NOMO-1 treated with dmso at 0.1 percent for 144 hours (cell line): ENCODE measurements at regions not wholly inside any gene's neighbourhood (a gene's known extent, or its start where the extent isn't known, plus 50 kb on each side); places are given as distances from the start of the nearest gene placed in this dataset.
"Not testable (repeated sequence)": the region's sequence is repeated elsewhere in the genome, so short reads cannot be mapped to it uniquely, and the experiment has no call there.

ENCODE experiments used
- DNase-seq: peaks from one replicate; lab custom pipeline; 2025; ENCODE audit not compliant: unreplicated experiment; lab: John Stamatoyannopoulos, UW

DNA sequence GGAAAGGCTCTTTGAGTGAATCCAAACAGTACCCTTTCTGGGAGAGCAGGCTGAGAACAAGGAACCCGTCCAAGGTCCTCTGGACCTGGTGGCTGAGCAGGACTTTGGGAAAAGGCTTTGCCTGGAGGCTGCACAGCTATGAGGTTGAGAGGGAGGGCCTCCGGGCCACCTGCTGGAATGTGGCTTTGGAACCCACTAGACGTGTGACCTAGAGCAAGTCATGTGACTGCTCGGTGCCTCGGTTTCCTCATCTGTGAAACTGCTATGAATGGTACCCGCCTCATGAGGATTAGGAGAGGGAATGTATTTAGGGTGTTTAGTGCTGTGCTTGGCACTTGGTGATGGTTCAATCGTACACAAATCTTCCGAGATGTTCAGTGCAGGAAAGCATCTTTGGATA lies 50.4 kb downstream of the HAPSTR1 start:
- DNase-seq, result no peak

DNA sequence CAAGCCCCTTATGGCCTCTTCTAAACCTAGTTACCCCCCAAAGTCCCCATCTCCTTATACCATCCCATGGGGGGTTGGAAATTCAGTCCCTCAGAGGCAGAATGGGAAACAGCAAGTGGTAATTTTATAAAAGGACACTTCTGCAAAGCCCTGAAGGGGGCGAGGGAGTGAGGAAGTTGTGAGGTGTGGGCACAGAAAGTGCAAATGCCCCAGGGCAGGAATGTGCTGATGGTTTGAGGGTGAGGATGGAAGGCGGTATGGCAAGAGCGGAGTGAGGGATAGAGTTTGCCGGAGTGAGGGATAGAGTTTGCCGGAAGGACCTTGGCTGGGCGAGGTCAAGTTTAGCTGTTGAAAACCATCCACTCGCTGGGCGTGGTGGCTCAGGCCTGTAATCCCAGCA lies 52.7 kb downstream of the HAPSTR1 start:
- no peak for DNase-seq

GRCh38 chr16:9148374-9149015 lies 57.1 kb downstream of the HAPSTR1 start:
- DNase-seq, result no peak

DNA sequence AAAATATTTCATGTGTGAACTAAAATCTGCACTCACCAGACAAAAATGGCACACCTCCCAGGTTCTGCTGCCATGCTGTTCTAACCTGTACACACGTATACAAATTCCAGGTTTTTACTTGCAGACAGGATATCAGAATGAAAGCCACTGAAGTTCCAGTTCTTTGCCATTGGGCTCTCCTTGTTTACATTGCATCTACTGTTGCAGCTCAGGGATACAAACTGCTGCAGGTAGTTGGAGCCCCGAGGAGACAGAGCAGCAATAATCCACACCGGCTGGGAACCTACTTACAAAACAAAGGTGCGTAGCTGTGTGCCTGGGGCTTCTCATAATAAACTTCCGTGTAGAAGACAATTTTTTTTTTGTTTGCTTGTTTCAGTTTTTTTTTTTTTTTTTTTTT lies 59.6 kb downstream of the HAPSTR1 start:
- no peak for DNase-seq

DNA sequence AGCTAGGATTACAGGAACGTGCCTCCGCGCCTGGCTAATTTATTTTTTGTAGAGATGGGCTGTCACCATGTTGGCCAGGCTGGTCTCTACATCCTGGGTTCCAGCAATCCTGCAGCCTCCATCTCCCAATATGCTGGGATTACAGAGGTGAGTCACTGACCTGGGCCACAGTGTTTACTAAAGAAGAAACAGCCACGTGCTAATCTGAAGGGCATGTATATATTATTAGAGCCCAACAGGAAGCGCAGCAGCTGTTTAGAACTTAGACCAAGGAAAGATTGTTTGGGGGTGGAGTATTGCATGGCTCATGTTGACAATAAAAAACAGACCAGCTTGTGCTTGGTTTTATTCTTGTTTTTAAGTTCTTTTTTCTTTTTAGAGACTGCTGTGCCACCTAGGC lies 60.2 kb downstream of the HAPSTR1 start:
- DNase-seq, result no peak

- no peak for DNase-seq
Measured at GRCh38 chr16:9152649-9153501, 61.4 kb downstream of the HAPSTR1 start.

GRCh38 chr16:9153502-9153864 lies 62.0 kb downstream of the HAPSTR1 start:
- DNase-seq, result no peak

DNA sequence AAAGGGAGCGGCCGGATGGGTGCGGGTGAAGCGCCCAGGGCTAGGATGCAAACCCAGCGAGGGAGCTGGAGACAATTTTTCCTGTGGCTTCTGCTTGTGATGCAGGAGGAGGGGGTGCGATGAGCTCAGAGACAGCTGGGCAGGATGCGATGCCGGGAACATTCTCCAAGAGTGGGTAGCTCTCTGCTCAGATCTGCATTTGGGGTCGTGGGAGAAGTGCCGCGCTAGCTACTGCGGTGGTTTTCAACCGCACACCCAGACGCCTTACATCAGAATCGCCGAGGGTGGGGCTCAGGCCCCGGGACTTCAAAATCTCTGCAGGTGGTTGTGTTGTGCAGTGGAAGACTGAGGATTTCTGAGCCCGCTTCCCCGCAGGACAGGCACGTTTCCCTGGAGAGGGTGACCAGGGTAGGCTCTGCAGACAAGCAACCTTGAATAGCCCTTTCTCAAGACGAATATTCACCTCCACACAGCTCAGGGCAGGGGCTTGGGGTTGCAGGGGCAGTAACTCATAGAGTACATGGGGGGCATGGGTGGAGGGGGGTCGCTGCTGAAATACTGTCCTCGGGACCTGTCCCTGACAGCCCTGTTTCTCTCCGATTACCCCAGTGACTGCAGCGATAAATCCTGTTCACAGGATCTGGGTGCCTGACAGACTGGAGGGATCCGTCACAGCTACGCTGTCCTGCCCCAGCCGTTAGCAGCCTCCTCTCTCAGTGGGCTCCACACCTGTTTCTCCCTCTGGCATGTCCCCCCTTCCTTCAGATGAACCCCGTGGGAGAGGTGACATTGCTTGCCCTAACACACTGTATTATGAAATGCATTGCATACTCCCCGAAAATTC lies 63.3 kb downstream of the HAPSTR1 start:
- no peak for DNase-seq

GRCh38 chr16:9155871-9156270 lies 64.4 kb downstream of the HAPSTR1 start:
- DNase-seq, result no peak

- peak; percentile 5 for DNase-seq
Measured at GRCh38 chr16:9159839-9160550, 68.6 kb downstream of the HAPSTR1 start.

- DNase-seq, result no peak
Measured at GRCh38 chr16:9160551-9160911, 69.1 kb downstream of the HAPSTR1 start.

- no peak for DNase-seq
Measured at GRCh38 chr16:9165681-9166080, 74.2 kb downstream of the HAPSTR1 start.

- not testable (repeated sequence) for DNase-seq
Measured at GRCh38 chr16:9166326-9166993, 75.0 kb downstream of the HAPSTR1 start.

GRCh38 chr16:9169094-9169493 lies 77.7 kb downstream of the HAPSTR1 start:
- no peak for DNase-seq

DNA sequence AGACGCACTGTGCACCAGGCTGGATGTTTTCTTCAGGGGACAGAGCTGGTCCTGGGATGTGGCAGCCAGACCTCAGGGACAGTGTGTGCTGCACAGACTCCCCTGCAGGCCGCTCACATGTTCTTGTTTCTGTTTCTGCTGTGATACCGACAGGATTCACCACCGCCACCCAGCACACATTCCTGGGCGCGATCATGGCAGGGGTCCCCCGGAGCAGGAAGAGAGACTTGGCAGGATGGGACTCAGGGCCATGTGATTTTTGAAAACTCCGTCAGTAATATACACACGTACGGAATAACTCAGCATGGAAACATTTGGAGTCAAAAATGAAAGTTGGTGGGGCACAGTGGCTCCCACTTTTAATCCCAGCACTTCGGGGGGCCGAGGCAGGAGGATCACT lies 79.0 kb downstream of the HAPSTR1 start:
- DNase-seq, result no peak

DNA sequence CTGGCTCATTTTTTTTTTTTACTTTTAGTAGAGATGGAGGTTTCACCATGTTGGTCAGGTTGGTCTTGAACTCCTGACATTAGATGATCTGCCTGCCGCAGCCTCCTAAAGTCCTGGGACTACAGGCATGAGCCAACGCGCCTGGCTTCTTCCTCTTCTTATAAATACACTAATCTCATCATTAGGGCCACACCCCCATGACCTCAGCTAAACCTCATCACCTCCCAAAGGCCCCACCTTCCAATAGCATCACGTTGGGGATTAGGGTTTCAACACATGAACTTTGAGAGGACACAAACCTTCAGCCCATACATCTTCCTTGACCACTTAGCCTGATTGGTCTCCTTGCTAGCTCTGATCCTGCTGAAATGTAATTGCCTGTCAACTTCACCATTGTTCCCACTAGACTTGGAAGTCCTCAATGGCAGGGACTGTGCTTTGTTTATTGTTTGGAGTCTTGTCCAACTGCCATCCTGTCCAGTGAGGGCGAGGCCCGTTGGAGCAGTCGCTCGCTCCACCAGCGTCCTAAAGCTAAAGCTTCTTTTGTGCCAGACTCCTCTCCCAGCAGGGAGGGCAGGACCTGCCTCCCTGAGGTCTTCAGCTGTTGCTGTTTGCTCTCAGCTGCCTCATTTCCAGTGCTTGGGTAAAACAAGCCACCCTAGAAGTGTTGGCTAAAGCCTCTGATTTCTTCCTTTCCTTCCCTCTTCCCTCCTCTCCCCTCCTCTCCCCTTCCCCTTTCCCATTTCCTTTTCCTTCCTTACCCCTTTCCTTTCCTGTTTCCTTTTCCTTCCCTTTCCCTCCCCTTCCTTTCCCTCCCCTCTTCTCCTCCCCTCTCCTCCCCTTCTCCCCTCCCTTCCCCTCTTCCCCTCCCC lies 85.3 kb downstream of the HAPSTR1 start:
- no peak for DNase-seq

GRCh38 chr16:9177861-9178260 lies 86.4 kb downstream of the HAPSTR1 start:
- DNase-seq, result no peak

- DNase-seq, result no peak
Measured at GRCh38 chr16:9183682-9184353, 92.4 kb downstream of the HAPSTR1 start.

DNA sequence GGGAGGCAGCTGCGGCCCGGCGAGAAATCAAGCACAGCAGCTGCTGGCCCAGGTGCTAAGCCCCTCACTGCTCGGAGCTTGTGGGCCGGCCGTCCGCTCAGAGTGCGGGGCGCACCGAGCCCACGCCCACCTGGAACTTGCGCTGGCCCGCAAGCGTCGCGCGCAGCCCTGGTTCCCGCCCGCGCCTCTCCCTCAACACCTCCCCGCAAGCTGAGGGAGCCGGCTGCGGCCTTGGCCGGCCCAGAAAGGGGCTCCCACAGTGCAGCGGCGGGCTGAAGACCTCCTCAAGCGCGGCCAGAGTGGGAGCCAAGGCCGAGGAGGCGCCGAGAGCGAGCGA lies 92.9 kb downstream of the HAPSTR1 start:
- no peak for DNase-seq
